HT1080 (cell line): ENCODE measurements at regions not wholly inside any gene's neighbourhood (a gene's known extent, or its start where the extent isn't known, plus 50 kb on each side); places are given as distances from the start of the nearest gene placed in this dataset. TPM values are rescaled to one million over a fixed set of nuclear protein-coding genes. Genes with fewer than 3 reads are reported as not detected.

Experiments
- DNase-seq: peaks from one replicate; pipeline ENCODE4 v3.0.0-alpha.2; 2015; ENCODE audit warnings: low read depth
- small RNA-seq: library from RNA; depleted of rRNA; stranded (forward); fragments of <200 nt; gene quantifications from one replicate; pipeline ENCODE3, GENCODE V24; 2014

- no peak for DNase-seq
Measured at GRCh38 chr22:46090036-46090591, 60.2 kb upstream of the PPARA start.

GRCh38 chr22:46090631-46091201 lies 59.6 kb upstream of the PPARA start:
- DNase-seq: no peak

DNA sequence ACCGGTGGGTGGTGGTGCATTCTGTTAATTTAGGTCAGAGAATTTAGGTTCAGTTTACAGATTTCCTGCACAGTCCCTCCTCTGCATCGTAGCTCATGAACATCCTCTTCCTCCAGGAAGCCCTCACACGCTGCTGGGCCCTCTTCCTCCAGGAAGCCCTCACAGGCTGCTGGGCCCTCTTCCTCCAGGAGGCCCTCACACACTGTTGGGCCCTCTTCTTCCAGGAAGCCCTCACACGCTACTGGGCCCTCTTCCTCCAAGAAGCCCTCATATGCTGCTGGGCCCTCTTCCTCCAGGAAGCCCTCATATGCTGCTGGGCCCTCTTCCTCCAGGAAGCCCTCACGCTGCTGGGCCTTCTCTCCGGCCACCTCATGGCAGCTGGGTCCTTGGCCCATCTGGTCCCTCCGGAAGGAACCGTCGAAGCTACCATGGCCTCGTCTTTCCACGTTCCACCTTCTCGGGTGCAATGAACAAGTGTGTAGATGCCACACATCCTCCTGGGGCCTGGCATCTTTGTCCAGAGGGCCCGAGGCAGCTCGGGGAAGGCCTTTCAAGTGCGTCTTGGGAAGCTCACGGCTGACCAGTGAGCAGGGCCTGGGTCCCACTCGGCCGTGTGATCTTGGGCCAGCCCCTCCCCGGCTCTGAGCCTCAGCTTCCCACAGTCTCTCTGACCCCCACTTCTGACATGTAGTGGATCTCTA lies 58.9 kb upstream of the PPARA start:
- DNase-seq: no peak

GRCh38 chr22:46092011-46092410 lies 58.3 kb upstream of the PPARA start:
- no peak for DNase-seq

DNA sequence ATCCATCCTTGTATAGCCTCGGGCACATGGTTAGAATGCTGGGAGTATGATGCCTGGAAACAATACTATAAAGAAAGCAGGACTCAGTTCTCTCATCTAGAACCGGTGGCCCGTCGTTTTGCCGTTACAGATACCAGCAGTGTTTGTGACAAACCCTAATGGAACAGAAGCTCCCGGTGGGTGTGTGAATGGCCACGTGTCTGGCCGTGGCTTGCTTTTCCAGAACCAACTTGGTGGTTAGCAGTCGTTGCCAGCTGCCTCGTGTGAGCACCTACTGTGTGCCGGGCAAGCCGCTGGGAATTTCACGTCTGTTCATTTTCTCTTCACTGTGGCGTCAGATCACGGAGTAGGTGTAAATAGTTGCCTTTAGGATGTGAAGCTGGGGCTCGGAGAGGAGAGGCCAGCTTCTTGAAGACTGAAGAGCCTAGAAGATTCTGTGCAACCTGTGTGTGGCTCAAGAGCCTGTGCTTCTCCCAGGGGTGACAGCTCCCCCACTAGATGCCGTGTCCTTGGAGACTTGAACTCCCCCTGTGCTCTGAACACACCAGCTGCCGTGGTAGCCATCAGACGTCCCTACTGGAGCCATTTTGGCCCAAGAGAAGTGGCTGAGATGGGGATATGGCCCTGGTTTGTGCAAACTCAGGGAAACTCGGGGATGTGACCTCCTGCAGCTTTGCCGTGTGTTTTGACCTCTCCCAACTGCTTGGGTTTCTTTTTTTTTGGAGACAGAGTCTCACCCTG lies 57.5 kb upstream of the PPARA start:
- DNase-seq: no peak

GRCh38 chr22:46093796-46094195 lies 56.5 kb upstream of the PPARA start:
- no peak for DNase-seq

DNA sequence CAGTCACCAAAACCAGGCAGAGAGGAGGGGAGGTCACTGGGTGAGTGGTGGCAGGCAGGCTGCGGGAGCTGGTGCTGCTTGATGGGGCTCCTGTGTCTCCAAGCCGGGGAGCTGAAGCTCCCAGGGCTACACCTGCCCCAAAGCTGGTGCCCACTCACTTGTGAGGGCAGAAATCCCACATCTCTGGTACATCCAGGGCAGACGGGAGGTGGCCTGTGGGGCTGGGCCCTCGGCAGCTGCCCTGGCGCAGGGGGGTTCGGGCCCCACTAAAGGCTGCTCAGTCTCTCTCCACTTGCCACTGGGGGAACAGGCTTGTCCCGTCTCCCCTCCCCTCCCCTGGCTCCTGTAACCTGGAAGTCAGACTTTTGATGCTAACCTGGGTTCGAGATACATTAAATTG lies 55.6 kb upstream of the PPARA start:
- DNase-seq: no peak

DNA sequence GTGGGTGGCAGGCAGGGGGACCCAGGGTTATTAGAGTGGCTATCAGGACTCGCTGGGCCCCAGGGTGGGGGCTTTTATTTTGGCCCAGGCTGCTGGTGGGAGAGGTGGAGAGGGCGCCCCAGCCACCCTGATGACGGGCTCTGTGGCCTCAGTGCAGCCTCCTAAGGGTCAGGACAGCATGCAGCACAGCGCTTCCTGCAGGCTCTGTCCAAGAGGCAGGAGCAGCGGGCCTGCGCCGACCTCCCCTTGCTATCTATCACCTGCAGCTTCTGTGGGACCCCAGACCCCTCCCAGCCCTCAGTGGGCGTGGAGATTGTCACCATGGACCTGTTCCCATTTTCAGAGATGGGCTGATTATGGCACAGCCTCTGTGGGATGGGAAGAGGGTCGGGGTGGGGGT lies 54.3 kb upstream of the PPARA start:
- no peak for DNase-seq

DNA sequence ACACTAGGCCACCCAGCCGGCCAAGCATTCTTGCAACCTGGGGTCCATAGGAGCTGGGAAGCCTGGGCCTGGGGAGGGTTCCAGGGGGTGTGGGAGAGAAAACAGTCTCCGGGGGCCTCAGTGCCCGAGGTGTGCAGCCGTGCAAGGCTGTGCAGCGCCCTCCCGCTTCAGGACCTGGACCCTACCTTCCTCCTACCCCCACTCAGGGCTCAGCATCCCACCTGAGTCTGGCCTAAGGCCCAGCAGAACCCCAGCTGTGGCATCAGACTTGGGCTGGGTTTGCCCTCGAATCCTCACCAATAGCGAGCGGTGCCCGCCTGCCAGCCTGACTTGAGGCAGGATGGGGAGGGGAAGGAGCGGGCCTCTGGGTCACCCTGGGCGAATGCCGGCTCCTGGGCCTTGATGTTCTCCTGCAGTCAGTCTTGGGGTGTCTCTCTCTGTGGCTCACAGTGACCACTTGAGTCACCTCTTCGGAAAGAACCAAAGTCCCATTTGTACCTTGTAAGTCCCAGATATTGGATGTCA lies 53.6 kb upstream of the PPARA start:
- no peak for DNase-seq

GRCh38 chr22:46097268-46097900 lies 52.9 kb upstream of the PPARA start:
- no peak for DNase-seq

- no peak for DNase-seq
Measured at GRCh38 chr22:46098525-46099475, 51.5 kb upstream of the PPARA start.

GRCh38 chr22:46099740-46100139 lies 50.6 kb upstream of the PPARA start:
- DNase-seq: no peak

DNA sequence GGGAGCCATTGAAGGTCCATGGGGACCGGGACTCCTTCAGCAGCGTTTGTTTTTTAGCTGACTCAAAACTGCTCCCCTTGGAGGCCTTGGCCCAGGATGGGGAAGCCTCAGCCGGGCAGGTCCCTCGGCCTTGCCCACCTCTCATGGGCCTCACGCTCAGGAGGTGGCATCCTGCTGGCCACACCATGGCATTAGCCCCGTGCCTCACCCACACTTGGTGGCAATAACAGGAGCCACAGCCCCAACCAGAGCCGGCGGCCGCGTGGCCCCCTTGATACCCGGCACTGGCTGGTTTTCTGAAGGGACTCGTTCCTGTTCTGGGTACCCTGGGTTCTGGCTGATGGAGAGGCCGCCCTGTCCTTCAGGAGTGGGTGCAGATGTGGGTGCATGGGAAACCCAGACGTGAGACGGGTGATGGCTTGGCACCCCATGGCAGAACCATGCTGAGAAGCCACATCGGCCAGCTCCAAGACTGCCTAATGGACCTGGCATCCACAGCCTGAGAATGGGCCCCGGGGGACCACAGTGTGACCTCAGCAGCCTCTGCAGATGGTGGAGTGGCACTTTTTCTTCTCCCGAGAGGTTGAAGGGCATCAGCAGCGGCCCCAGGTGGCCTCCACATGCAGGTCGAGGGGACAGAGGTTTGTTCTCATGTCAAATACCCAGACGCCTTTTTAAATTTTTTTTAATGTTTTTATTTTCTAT lies 49.8 kb upstream of the PPARA start:
- no peak for DNase-seq

Small RNA genes lying in the stretch of these regions (small RNA-seq; reads per million reads assigned to genes)
- gene MIR3619: not detected
